Large intestine (tissue), 3 donors: ENCODE measurements at regions not wholly inside any gene's neighbourhood (a gene's known extent, or its start where the extent isn't known, plus 50 kb on each side); places are given as distances from the start of the nearest gene placed in this dataset.

Experiments used
- DNase-seq, 2 donors: peaks; one replicate each; pipeline versions ENCODE4 v3.0.0 to v3.0.0-alpha.2; 2013
- H3K27ac ChIP-seq: one replicate; pipeline ENCODE4 v1.5.1; 2013; ENCODE audit warnings: low read length
- H3K27me3 ChIP-seq: 2 replicates; pipeline ENCODE4 v1.6.1; 2013; ENCODE audit warnings: low read length; ENCODE audit not compliant: control insufficient read depth, insufficient read depth
- H3K36me3 ChIP-seq: 2 replicates; pipeline ENCODE4 v1.6.1; 2013; ENCODE audit warnings: low read length; ENCODE audit not compliant: control insufficient read depth, insufficient read depth
- H3K4me1 ChIP-seq: one replicate; pipeline ENCODE4 v1.6.1; 2013; ENCODE audit warnings: low read length; ENCODE audit not compliant: control insufficient read depth, insufficient read depth
- H3K4me3 ChIP-seq: one replicate; pipeline ENCODE4 v1.5.1; 2013; ENCODE audit warnings: low read length
- H3K9me3 ChIP-seq: one replicate; pipeline ENCODE4 v1.6.1; 2013; ENCODE audit warnings: mild to moderate bottlenecking, low read depth, low read length, moderate library complexity; ENCODE audit not compliant: control insufficient read depth
- WGBS: methylation state at CpG from one replicate; pipeline ENCODE4 v1.1.5; 2013; ENCODE audit warnings: low lambda C conversion rate; ENCODE audit not compliant: insufficient coverage; 5-methylcytosine and 5-hydroxymethylcytosine counted together

DNA sequence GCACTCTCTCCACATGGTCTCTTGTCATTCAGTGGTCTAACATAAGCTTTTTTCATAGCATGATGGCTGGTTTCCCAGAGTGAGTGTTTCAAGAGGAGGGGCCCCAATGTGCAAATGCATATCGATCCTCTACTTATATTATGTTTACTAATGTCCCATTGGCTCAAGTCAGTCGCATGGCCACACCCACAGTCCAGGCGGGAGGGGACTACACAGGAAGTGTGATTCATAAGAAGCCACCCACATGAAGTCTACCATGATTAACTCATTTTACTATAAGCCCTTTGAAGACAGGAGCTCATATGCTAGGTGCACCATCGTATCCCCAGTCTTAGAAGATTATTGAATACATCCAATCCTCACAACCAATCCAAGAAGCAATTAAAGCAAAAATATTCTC is 89.5 kb upstream of the ISX start:
- Histone ChIP-seq H3K36me3 (no peaks in the 10 kb centered on the region), H3K9me3 (no peaks in the 10 kb centered on the region), H3K4me1 (no peaks in the 10 kb centered on the region), H3K27ac (no peak overlapping the region), H3K4me3 (no peak overlapping the region), H3K27me3 (no peaks in the 10 kb centered on the region)
- DNase-seq = no peak
- WGBS = no CpG with 5 or more reads among the region's 4 CpGs

DNA sequence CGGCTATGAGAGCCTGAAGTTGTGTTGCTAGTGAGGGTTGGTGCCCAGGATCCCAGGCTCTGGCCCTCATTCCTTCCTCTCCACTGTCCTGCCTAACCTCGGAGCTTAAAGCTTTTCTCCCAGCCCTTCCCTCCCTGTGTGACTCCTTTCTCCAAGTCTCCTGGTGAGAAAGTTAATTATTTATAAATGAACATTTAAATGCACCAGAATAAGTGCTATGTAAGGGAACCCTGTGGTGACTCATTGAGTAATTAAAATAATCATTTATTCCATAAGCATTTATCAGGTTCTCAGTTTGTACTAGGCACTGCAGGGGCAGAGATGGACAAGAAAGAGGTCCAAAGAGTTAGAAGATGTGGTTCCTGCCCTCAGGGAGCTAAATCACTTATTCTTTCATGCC is 89.1 kb upstream of the ISX start:
- Histone ChIP-seq H3K9me3 (no peaks in the 10 kb centered on the region), H3K36me3 (no peaks in the 10 kb centered on the region), H3K27me3 (no peaks in the 10 kb centered on the region), H3K27ac (no peak overlapping the region), H3K4me3 (no peak overlapping the region), H3K4me1 (no peaks in the 10 kb centered on the region)
- DNase-seq = no peak
- no CpG with 5 or more reads among the region's 2 CpGs for WGBS

DNA sequence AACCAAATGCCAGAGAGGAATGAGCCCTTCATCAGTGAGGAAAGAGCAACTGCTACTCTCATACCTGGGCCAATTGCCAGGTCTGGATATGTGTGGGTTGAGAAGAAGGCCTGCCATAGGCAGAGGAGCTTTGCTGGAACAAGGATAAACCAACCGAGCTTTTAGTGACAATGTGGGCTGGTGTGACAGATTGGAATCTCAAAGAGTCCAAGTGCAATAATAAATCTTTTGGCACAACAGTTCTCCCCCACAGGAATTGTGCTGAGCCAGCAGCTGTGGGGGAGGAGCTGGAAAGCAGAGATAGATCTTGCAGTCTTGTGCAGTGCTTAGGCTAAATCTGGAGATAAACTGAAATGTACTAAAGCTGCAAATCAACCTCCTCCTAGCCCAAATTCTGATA is 79.4 kb upstream of the ISX start:
- no peak overlapping the region for H3K27ac ChIP-seq
- no peaks in the 10 kb centered on the region for H3K9me3 ChIP-seq
- H3K4me3 ChIP-seq = no peak overlapping the region
- DNase-seq = no peak
- no peaks in the 10 kb centered on the region for H3K36me3 ChIP-seq
- H3K4me1 ChIP-seq = no peaks in the 10 kb centered on the region
- no CpG with 5 or more reads among the region's 1 CpG for WGBS
- H3K27me3 ChIP-seq = no peaks in the 10 kb centered on the region

DNA sequence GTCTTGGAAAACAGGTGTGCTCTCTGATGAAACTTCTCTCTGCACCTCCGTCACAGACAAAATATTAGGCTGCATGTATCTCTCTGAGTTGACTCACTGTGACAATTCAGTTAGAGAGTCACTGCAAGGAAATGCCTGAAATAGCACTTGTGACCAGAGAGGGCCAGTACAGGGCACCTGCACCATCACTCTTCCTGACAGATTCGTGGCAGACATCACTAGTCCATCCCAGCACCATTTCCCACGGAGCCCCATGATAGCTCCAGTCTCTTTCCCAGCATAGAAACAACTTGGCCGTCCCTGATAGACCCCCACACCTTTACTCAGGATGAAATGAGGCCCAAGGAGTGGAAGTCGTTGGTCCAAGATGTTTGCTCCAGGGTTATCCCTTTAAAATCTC is 73.3 kb upstream of the ISX start:
- no peaks in the 10 kb centered on the region for H3K27me3 ChIP-seq
- no peaks in the 10 kb centered on the region for H3K9me3 ChIP-seq
- no CpG with 5 or more reads among the region's 5 CpGs for WGBS
- no peak overlapping the region for H3K27ac ChIP-seq
- no peaks in the 10 kb centered on the region for H3K36me3 ChIP-seq
- no peak overlapping the region for H3K4me3 ChIP-seq
- H3K4me1 ChIP-seq = no peaks in the 10 kb centered on the region
- no peak for DNase-seq

DNA sequence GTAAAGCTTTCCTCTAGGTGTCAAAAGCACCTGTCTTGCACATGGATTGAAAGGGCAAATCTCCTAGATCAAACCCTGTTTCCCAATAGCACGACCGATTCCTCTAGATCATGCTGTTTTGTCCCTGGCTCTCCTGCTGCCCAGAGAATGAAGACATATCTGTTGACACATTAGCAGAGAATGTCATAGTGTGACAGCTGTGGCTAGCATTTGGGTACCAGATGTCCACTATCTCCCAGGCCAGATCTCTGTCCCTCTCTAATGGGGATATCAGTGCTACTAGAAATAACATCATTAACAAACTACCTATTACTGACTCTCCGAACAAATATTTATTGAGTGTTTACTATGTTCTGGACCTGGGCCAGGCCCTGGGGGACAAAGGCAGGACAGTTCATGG is 72.4 kb upstream of the ISX start:
- no peak for DNase-seq
- Histone ChIP-seq H3K36me3 (no peaks in the 10 kb centered on the region), H3K27ac (no peak overlapping the region), H3K4me1 (no peaks in the 10 kb centered on the region), H3K4me3 (no peak overlapping the region), H3K9me3 (no peaks in the 10 kb centered on the region), H3K27me3 (no peaks in the 10 kb centered on the region)
- WGBS = no CpG with 5 or more reads among the region's 3 CpGs

DNA sequence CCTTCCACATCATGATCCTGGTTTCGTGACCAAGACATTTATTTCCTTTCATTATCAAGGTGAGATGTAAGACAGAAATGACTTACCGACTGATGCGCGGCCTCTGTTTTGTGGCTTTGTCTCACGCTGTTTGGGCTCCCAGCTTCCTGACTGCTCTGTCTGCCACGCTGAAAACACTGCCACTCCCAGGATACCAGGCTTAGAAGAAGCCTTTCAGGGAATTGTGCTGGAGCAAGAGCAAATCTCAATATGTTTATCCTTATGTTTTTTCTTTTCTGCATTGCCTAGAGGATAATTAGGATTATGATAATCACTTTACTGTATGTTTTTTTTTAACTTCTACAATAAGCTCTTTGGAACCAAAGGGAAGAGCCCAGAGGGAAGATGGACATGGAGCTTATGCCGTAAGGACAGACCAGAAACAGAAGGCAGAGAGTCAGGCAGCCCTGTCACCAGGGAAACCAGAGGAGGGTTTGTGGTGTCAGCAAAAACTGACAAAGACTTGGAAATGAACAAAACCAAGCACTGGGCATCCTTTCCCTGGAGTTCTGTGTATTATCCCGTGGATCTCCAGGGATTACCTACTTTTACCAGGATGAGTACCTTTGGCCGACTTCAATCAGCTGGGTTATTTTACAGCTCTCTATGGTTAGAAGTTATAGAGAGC is 68.2 kb upstream of the ISX start:
- Histone ChIP-seq H3K27ac (no peak overlapping the region), H3K4me1 (no peaks in the 10 kb centered on the region), H3K4me3 (no peak overlapping the region), H3K9me3 (no peaks in the 10 kb centered on the region), H3K27me3 (peaks cover 2% of the 10 kb centered on the region), H3K36me3 (no peaks in the 10 kb centered on the region)
- no peak for DNase-seq
- no CpG with 5 or more reads among the region's 9 CpGs for WGBS

DNA sequence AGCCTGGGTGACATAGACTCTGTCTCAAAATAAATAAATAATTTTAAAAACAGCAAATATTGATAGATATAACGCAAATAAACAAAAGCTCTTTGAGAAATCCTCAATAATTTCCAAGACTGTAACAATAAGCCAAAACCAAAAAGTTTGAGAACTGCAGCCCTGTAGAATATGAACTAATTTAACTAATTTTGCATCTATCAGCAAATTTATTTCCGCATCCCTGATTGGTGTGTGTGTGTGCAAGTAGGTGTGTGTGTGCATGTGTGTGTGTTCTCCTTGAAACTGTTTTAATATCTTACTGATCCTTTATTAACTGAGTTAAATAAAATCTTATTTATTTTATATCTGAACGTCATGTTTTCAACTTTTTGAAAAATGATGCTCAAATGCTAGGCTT is 67.0 kb upstream of the ISX start:
- no peak for DNase-seq
- Histone ChIP-seq H3K4me1 (no peaks in the 10 kb centered on the region), H3K27me3 (peaks cover 2% of the 10 kb centered on the region), H3K4me3 (no peak overlapping the region), H3K9me3 (no peaks in the 10 kb centered on the region), H3K27ac (no peak overlapping the region), H3K36me3 (no peaks in the 10 kb centered on the region)
- WGBS = 100% methylated on average over 2 of the region's 3 CpGs

DNA sequence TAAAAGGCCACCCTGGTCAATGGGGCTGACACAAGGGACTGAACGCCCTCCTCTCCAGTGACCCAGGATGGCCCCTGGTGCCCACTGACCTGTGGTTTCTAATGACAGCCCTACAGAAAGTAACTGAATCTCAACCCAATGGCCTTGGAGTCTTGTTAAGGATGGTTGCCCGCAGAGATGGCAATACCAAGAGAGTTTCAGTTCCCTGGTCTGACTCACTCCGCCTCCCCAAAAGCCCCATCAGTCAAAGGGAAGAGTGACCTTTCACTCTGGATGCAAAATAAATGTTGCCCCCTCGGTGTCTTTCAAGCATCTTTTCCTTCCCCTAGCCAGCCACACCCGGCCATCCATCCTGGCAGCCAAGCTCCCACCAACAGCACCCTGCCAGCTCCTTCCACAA is 57.7 kb upstream of the ISX start:
- no peak for DNase-seq
- no CpG with 5 or more reads among the region's 5 CpGs for WGBS
- H3K27me3 ChIP-seq = no peaks in the 10 kb centered on the region
- H3K36me3 ChIP-seq = no peaks in the 10 kb centered on the region
- H3K4me3 ChIP-seq = no peak overlapping the region
- no peak overlapping the region for H3K27ac ChIP-seq
- no peaks in the 10 kb centered on the region for H3K4me1 ChIP-seq
- H3K9me3 ChIP-seq = no peaks in the 10 kb centered on the region

DNA sequence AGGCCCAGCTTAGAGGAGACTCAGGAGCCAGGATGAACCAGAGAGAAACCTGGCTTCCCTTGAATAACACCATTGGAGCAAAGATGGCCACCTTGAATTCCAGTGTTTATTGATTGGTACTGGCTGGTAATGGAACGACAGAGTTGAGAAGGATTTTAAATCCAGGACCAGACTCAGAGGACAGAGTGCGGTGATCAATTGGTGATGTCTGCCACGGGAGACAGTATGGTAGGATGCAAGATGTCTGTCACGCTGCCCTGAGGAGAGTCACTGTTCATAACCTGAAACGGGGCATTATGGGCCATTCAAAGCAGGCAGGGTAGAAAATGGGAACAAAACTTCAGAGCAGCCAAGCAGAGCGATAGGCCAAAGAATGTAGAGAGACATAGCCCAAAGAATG is 55.4 kb upstream of the ISX start:
- no peaks in the 10 kb centered on the region for H3K9me3 ChIP-seq
- 92% methylated on average over 2 of the region's 6 CpGs for WGBS
- no peak for DNase-seq
- no peaks in the 10 kb centered on the region for H3K36me3 ChIP-seq
- H3K4me1 ChIP-seq = no peaks in the 10 kb centered on the region
- H3K27me3 ChIP-seq = no peaks in the 10 kb centered on the region
- H3K4me3 ChIP-seq = no peak overlapping the region
- H3K27ac ChIP-seq = no peak overlapping the region

DNA sequence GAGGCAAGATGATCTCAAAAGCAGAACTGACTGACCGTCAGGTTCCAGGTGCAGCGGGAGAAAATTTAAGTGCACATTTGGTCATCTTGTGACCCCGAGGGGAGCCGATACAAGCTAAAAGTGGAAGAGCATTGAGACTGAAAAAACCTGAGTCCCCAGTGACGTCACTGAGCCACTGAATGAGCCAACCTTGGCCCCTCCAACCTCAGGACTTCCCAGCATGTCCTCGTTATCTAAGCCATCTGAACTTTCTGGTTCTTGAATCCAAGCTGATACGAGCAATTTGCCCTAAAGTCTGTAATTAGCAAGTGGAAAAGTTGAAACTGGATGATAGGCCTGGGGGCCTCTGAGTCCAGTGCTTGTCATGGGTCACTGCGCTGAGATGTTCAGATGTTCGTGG is 51.1 kb upstream of the ISX start:
- Histone ChIP-seq H3K36me3 (no peaks in the 10 kb centered on the region), H3K9me3 (no peaks in the 10 kb centered on the region), H3K4me3 (no peak overlapping the region), H3K4me1 (no peaks in the 10 kb centered on the region), H3K27ac (no peak overlapping the region), H3K27me3 (no peaks in the 10 kb centered on the region)
- no CpG with 5 or more reads among the region's 9 CpGs for WGBS
- DNase-seq = no peak
